Keratinocyte (primary cell): ENCODE measurements at regions not wholly inside any gene's neighbourhood (a gene's known extent, or its start where the extent isn't known, plus 50 kb on each side); places are given as distances from the start of the nearest gene placed in this dataset.
"Not testable (repeated sequence)": the region's sequence is repeated elsewhere in the genome, so short reads cannot be mapped to it uniquely, and the experiment has no call there.

ENCODE experiments used
- DNase-seq: peaks from one replicate; pipeline ENCODE4 v3.0.0-alpha.2; 2011; ENCODE audit warnings: low read depth, missing footprints, low spot score
- FAIRE-seq: peaks from 2 replicates; lab custom pipeline; 2011; peaks lifted over from hg19 to GRCh38; lab: Jason Lieb, UNC
- H2AFZ ChIP-seq: 2 replicates; pipeline ENCODE4 v1.6.0; 2012; ENCODE audit warnings: low read length, control low read depth, inconsistent platforms; ENCODE audit not compliant: control insufficient read depth
- H3K27ac ChIP-seq: 2 replicates; pipeline ENCODE4 v1.5.1; 2011; ENCODE audit warnings: low read length; ENCODE audit not compliant: control insufficient read depth, insufficient read depth
- H3K27me3 ChIP-seq: 3 replicates; pipeline ENCODE4 v1.6.0; 2011; ENCODE audit warnings: low read length; ENCODE audit not compliant: control insufficient read depth, insufficient read depth; ENCODE audit errors: extremely low read depth
- H3K36me3 ChIP-seq, 2 experiments: 2 replicates in 1 of 2; 3 replicates in 1 of 2; pipeline ENCODE4 v1.5.1; 2011; ENCODE audit warnings: low read length in 2 of 2, mild to moderate bottlenecking in 1 of 2; ENCODE audit not compliant: control insufficient read depth in 2 of 2, insufficient read depth in 2 of 2; ENCODE audit errors: extremely low read depth in 1 of 2
- H3K4me1 ChIP-seq: 3 replicates; pipeline ENCODE4 v1.5.1; 2011; ENCODE audit warnings: low read length; ENCODE audit not compliant: control insufficient read depth, insufficient read depth; ENCODE audit errors: extremely low read depth
- H3K4me2 ChIP-seq: 3 replicates; pipeline ENCODE4 v1.6.0; 2011; ENCODE audit warnings: low read depth, low read length; ENCODE audit not compliant: control insufficient read depth, insufficient read depth; ENCODE audit errors: extremely low read depth
- H3K4me3 ChIP-seq, 3 experiments: fragments of 200-600 bp in 1 of 3; sonication (generic) in 1 of 3; 2 replicates in 2 of 3; 3 replicates in 1 of 3; pipeline ENCODE4 v1.5.1; 2011 to 2016; ENCODE audit warnings: low read length in 3 of 3, mild to moderate bottlenecking in 3 of 3, control low read depth in 2 of 3, inconsistent platforms in 1 of 3, low read depth in 1 of 3, mixed read lengths in 1 of 3, mixed run types in 1 of 3, moderate library complexity in 1 of 3; ENCODE audit not compliant: control insufficient read depth in 2 of 3, insufficient read depth in 2 of 3; ENCODE audit errors: extremely low read depth in 1 of 3
- H3K79me2 ChIP-seq: 2 replicates; pipeline ENCODE4 v1.6.0; 2012; ENCODE audit warnings: low read length; ENCODE audit not compliant: control insufficient read depth, insufficient read depth
- H3K9ac ChIP-seq: 3 replicates; pipeline ENCODE4 v1.6.0; 2011; ENCODE audit warnings: low read length; ENCODE audit not compliant: control insufficient read depth, insufficient read depth; ENCODE audit errors: extremely low read depth
- H3K9me1 ChIP-seq: 3 replicates; pipeline ENCODE4 v1.6.0; 2011; ENCODE audit warnings: low read length; ENCODE audit not compliant: control insufficient read depth, insufficient read depth; ENCODE audit errors: extremely low read depth
- H3K9me3 ChIP-seq: 2 replicates; pipeline ENCODE4 v1.5.1; 2012; ENCODE audit warnings: low read depth, low read length; ENCODE audit not compliant: control insufficient read depth
- H4K20me1 ChIP-seq: 3 replicates; pipeline ENCODE4 v1.6.0; 2011; ENCODE audit warnings: low read length; ENCODE audit not compliant: control insufficient read depth, insufficient read depth; ENCODE audit errors: extremely low read depth
- EZH2 ChIP-seq: IDR thresholded peaks from one replicate; pipeline ENCODE4 v1.6.1; 2012; ENCODE audit warnings: inconsistent platforms, mild to moderate bottlenecking, low read length, moderate library complexity
- dilution Hi-C: fragments of 300-500 bp; cut with MboI; formaldehyde crosslinking; loops from one replicate; pipeline ENCODE4 v1.7.0; 2020; ENCODE audit warnings: low sequenced_read_pairs; ENCODE audit not compliant: extremely low pct_ligation_motif_present
- TF ChIP-seq, protein P1 (sequence below), 3 experiments: IDR thresholded peaks in 1 of 3; conservative IDR thresholded peaks in 1 of 3; optimal IDR thresholded peaks in 1 of 3; 2 replicates in 2 of 3; 3 replicates in 1 of 3; pipeline versions ENCODE3 to v1.5.1; 2011; ENCODE audit warnings: low read length in 3 of 3, mild to moderate bottlenecking in 3 of 3, moderate library complexity in 2 of 3, control low read depth in 1 of 3, inconsistent platforms in 1 of 3; ENCODE audit not compliant: insufficient read depth in 2 of 3; ENCODE audit errors: extremely low read depth in 1 of 3

GRCh38 chr12:94012590-94012989 is 135.8 kb upstream of the PLXNC1 start:
- no peaks in the 10 kb centered on the region for H3K27me3 ChIP-seq
- H4K20me1 ChIP-seq, result no peaks in the 10 kb centered on the region
- no peaks in the 10 kb centered on the region for H3K36me3 ChIP-seq
- DNase-seq (no peak), FAIRE-seq (no peak)
- no peaks in the 10 kb centered on the region for H3K4me1 ChIP-seq
- H3K27ac ChIP-seq, result no peak overlapping the region
- no peak overlapping the region for H3K9ac ChIP-seq
- no peaks in the 10 kb centered on the region for H3K9me1 ChIP-seq
- no peak for TF ChIP-seq EZH2
- TF ChIP-seq, protein P1, sequence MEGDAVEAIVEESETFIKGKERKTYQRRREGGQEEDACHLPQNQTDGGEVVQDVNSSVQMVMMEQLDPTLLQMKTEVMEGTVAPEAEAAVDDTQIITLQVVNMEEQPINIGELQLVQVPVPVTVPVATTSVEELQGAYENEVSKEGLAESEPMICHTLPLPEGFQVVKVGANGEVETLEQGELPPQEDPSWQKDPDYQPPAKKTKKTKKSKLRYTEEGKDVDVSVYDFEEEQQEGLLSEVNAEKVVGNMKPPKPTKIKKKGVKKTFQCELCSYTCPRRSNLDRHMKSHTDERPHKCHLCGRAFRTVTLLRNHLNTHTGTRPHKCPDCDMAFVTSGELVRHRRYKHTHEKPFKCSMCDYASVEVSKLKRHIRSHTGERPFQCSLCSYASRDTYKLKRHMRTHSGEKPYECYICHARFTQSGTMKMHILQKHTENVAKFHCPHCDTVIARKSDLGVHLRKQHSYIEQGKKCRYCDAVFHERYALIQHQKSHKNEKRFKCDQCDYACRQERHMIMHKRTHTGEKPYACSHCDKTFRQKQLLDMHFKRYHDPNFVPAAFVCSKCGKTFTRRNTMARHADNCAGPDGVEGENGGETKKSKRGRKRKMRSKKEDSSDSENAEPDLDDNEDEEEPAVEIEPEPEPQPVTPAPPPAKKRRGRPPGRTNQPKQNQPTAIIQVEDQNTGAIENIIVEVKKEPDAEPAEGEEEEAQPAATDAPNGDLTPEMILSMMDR (optimal IDR thresholded peaks at IDR 0.05 in 1 of 3, IDR thresholded peaks at IDR 0.05 in 1 of 3, conservative IDR thresholded peaks at IDR 0.05 in 1 of 3; ENCODE audit: extremely low read depth in 1 of 3, insufficient read depth in 2 of 3, low read length in 3 of 3), result no peak
- H3K4me2 ChIP-seq, result no peak overlapping the region
- H3K79me2 ChIP-seq, result no peaks in the 10 kb centered on the region
- H2AFZ ChIP-seq, result no peak overlapping the region
- H3K9me3 ChIP-seq, result peaks cover 3% of the 10 kb centered on the region
- dilution Hi-C loops, result no loop called here
- no peak overlapping the region for H3K4me3 ChIP-seq

DNA sequence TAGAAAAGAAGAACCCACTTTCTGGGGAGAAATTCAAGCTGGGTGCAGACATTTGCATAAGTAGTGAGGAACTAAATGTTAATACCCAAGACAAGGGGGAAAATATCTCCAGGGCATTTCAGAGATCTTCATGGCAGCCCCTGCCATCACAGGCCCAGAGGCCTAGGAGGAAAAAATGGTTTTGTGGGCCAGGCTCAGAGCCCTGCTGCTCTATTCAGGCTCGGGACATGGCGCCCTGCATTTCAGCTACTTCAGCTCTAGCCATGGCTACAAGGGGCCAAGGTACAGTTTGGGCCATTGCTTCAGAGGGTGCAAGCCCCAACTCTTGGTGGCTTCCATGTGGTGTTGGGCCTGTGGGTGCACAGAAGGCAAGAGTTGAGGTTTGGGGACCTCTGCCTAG is 131.1 kb upstream of the PLXNC1 start:
- not testable (repeated sequence) for H2AFZ ChIP-seq, FAIRE-seq

GRCh38 chr12:94020335-94020734 is 128.0 kb upstream of the PLXNC1 start:
- Histone ChIP-seq H2AFZ (no peak overlapping the region), H3K27ac (no peak overlapping the region), H3K9me1 (no peaks in the 10 kb centered on the region), H3K4me3 (no peak overlapping the region), H3K9me3 (peaks cover 3% of the 10 kb centered on the region), H3K27me3 (no peaks in the 10 kb centered on the region), H3K4me2 (no peak overlapping the region), H3K36me3 (no peaks in the 10 kb centered on the region), H4K20me1 (no peaks in the 10 kb centered on the region), H3K79me2 (no peaks in the 10 kb centered on the region), H3K4me1 (no peaks in the 10 kb centered on the region), H3K9ac (no peak overlapping the region)
- dilution Hi-C loops, result no loop called here
- no peak for FAIRE-seq
- no peak for DNase-seq
- TF ChIP-seq, protein P1 (optimal IDR thresholded peaks at IDR 0.05 in 1 of 3, IDR thresholded peaks at IDR 0.05 in 1 of 3, conservative IDR thresholded peaks at IDR 0.05 in 1 of 3; ENCODE audit: extremely low read depth in 1 of 3, insufficient read depth in 2 of 3, low read length in 3 of 3), result no peak
- no peak for TF ChIP-seq EZH2

More for the DNA sequence above, 131.1 kb upstream of the PLXNC1 start:
- H3K27ac ChIP-seq, dilution Hi-C loops, H3K4me1 ChIP-seq, H3K4me2 ChIP-seq, H3K9me3 ChIP-seq, H3K9ac ChIP-seq, H3K4me3 ChIP-seq, H3K36me3 ChIP-seq, H4K20me1 ChIP-seq, H3K9me1 ChIP-seq, DNase-seq, H3K27me3 ChIP-seq, H3K79me2 ChIP-seq: not testable (repeated sequence)
